AG04450 (cell line): ENCODE measurements at regions not wholly inside any gene's neighbourhood (a gene's known extent, or its start where the extent isn't known, plus 50 kb on each side); places are given as distances from the start of the nearest gene placed in this dataset.

Experiments
- CTCF ChIA-PET: fragments of 300-600, 350-600 bp; formaldehyde crosslinking; extraction: SDS; loops from one replicate; lab custom pipeline; 2022; ENCODE audit warnings: antibody characterized with exemption, inconsistent platforms; lab: Charles Lee
- POLR2A ChIA-PET: fragments of 350-600 bp; formaldehyde crosslinking; extraction: SDS; loops from one replicate; lab custom pipeline; 2021; ENCODE audit warnings: antibody characterized with exemption, inconsistent platforms; lab: Yijun Ruan, JAX
- DNase-seq: peaks from one replicate; pipeline ENCODE4 v3.0.0-alpha.2; 2011; ENCODE audit warnings: low read depth, low spot score
- H3K27ac ChIP-seq: one replicate; pipeline ENCODE4 v1.5.1; 2012; ENCODE audit warnings: low read depth, low read length, control low read depth
- H3K27me3 ChIP-seq: one replicate; pipeline ENCODE4 v1.6.0; 2012; ENCODE audit warnings: low read length; ENCODE audit not compliant: control insufficient read depth, insufficient read depth
- H3K4me3 ChIP-seq: 2 replicates; pipeline ENCODE4 v1.5.1; 2011; ENCODE audit warnings: mild to moderate bottlenecking, low read depth, low read length, control low read depth
- H3K9me3 ChIP-seq: 2 replicates; pipeline ENCODE4 v1.5.1; 2012; ENCODE audit warnings: low read length; ENCODE audit not compliant: control insufficient read depth, insufficient read depth
- TF ChIP-seq, protein P1 (sequence below): IDR thresholded peaks from 2 replicates; pipeline ENCODE4 v1.5.1; 2011; ENCODE audit warnings: low read depth, low read length, control low read depth, inconsistent platforms

DNA sequence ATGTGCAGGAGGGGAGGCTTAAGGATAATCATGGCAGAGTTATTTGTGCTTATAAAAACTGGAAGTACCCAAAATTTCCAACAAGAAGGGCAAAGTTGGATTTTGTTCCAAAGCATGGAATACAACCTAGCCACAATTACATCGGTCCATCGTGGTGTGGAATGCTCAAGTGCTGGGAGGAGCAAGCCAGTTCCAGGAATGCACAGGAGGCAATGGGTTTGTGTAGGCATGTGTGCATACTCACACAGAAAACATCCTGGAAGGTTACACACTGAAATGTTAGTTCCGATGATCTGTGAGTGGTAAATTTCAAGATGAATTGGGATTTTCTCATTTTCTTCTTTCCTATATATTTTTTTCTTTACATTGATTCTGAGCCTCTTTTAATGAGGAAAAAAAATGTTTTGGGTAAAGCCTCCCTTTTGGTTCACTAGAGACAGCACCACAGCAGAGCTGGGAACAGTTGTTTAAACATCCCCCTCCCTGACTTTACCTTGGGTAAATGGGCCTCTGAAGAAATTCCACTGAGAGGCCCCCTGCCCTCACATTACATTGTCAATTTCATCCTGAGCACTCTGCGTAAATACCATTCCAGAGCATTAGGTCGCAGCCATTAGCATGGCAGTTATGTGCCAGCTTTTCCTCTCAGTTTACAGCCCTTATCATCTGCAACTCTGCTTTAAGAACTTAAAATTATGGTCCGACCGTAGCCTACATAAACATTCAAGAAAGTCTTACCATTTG is 122.0 kb downstream of the UQCRFS1 start:
- DNase-seq = no peak
- H3K9me3 ChIP-seq = peaks cover 57% of the 10 kb centered on the region
- H3K27me3 ChIP-seq = no peaks in the 10 kb centered on the region
- CTCF ChIA-PET = no interaction called here
- TF ChIP-seq, protein P1, sequence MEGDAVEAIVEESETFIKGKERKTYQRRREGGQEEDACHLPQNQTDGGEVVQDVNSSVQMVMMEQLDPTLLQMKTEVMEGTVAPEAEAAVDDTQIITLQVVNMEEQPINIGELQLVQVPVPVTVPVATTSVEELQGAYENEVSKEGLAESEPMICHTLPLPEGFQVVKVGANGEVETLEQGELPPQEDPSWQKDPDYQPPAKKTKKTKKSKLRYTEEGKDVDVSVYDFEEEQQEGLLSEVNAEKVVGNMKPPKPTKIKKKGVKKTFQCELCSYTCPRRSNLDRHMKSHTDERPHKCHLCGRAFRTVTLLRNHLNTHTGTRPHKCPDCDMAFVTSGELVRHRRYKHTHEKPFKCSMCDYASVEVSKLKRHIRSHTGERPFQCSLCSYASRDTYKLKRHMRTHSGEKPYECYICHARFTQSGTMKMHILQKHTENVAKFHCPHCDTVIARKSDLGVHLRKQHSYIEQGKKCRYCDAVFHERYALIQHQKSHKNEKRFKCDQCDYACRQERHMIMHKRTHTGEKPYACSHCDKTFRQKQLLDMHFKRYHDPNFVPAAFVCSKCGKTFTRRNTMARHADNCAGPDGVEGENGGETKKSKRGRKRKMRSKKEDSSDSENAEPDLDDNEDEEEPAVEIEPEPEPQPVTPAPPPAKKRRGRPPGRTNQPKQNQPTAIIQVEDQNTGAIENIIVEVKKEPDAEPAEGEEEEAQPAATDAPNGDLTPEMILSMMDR = no peak
- no peak overlapping the region for H3K4me3 ChIP-seq
- no peak overlapping the region for H3K27ac ChIP-seq
- POLR2A ChIA-PET = no interaction called here

DNA sequence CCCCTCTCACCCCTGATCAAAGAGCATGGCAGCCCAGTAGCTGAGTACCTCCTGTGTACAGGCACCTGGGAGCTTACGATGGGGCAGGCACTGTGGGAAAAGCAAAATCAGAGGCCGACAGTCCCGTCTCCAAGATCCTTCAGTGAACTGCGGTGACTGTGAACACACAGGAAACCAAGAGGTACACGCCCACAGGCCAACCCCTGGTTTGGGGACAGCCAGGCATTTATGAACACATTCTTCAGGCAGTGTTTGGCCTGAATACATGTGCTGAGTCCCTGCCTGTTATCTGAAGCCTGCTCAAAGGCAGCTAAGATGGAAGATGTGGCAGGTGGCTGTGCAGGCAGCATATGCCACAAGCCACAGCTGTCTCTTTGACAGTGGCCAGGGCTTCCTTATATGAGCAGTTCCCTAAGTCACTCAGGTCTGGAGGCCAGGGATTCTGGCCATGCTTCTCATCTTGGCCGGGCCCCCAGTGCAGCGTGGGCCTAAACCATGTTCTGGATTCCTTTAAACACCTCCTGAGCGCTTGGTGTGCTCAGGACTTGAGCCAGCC is 123.6 kb downstream of the UQCRFS1 start:
- H3K4me3 ChIP-seq = no peak overlapping the region
- CTCF ChIA-PET = no interaction called here
- peaks cover 64% of the 10 kb centered on the region for H3K9me3 ChIP-seq
- no peak for DNase-seq
- POLR2A ChIA-PET = no interaction called here
- H3K27me3 ChIP-seq = no peaks in the 10 kb centered on the region
- H3K27ac ChIP-seq = no peak overlapping the region
- TF ChIP-seq, protein P1 = no peak

DNA sequence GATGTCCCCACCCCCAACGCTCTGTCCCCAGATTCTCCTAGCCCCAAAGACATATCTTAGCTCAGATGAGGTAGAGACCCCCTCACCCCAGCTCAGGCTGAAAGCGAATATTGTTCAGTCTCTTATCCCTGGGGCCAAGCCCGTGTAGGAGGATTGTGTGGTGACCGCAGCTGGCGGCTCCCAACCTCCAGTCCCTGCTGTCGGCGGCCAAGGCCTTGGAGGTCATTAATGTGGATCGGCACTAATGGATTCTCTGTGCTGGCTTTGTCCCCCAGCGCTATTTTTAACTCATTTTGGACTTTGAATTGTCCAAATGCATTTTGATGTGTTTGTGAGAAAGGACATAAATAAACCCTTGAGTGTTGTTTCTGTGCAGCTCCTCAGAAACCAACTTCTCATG is 124.2 kb downstream of the UQCRFS1 start:
- TF ChIP-seq, protein P1 = no peak
- POLR2A ChIA-PET = no interaction called here
- CTCF ChIA-PET = no interaction called here
- Histone ChIP-seq H3K9me3 (peaks cover 70% of the 10 kb centered on the region), H3K27me3 (no peaks in the 10 kb centered on the region), H3K27ac (no peak overlapping the region), H3K4me3 (no peak overlapping the region)
- DNase-seq = no peak

DNA sequence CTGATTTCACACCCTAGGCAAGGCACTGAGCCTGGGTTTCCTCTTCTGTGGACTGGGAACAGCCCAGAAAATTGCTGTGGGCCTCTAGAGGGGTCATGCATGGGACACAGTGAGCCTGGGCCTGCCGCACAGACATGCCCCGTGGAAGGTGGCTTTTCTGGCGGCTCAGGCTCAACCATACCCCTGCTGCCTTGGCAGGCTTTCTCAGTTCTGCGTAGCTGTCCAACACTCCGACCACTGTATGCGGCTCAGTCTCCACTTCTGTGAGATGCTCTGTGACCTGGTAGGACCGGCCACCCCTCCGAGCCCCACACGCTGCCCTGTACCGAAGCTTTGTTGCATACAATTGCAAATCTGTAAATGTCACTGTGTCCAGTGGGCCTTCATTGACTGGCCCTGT is 126.3 kb downstream of the UQCRFS1 start:
- DNase-seq = no peak
- ChIA-PET POLR2A (no interaction called here), CTCF (no interaction called here)
- TF ChIP-seq, protein P1 = no peak
- no peak overlapping the region for H3K27ac ChIP-seq
- peaks cover 61% of the 10 kb centered on the region for H3K9me3 ChIP-seq
- H3K27me3 ChIP-seq = no peaks in the 10 kb centered on the region
- no peak overlapping the region for H3K4me3 ChIP-seq

DNA sequence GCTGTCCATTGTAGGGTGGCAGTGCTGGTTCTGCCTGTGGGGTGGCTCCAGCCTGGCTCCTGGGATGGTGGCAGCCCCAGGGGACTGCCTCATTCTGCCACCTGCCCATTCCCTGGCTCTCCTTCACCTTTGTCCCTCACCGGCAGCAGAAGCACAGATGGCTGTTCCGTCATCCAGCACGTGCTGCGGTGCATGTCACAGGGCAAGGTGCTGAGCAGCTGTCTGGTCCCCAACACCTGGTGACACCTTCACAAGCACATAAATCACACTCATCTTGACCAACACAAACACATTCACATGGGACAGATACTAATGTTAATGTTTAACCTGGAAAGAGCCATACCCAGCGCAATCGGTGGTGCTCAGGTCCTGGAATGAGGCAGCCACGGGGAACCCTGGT is 126.8 kb downstream of the UQCRFS1 start:
- no peaks in the 10 kb centered on the region for H3K27me3 ChIP-seq
- ChIA-PET CTCF (no interaction called here), POLR2A (no interaction called here)
- H3K9me3 ChIP-seq = peaks cover 57% of the 10 kb centered on the region
- H3K27ac ChIP-seq = no peak overlapping the region
- no peak overlapping the region for H3K4me3 ChIP-seq
- no peak for DNase-seq
- TF ChIP-seq, protein P1 = no peak
